ENCODE measurements at regions not wholly inside any gene's neighbourhood (a gene's known extent, or its start where the extent isn't known, plus 50 kb on each side); places are given as distances from the start of the nearest gene placed in this dataset.

- TF ChIP-seq CTCF (IDR thresholded peaks at IDR 0.05; ENCODE audit: poor library complexity) (no peak), EZH2phosphoT487 (IDR thresholded peaks at IDR 0.05; ENCODE audit: low read depth, severe bottlenecking, unreplicated experiment) (no peak)
These were observed 189.3 kb upstream of the SPRY2 start for GRCh38 chr13:80530191-80530590.

Measured in hepatocyte (in vitro differentiated cells).